ENCODE measurements at regions not wholly inside any gene's neighbourhood (a gene's known extent, or its start where the extent isn't known, plus 50 kb on each side); places are given as distances from the start of the nearest gene placed in this dataset.

DNA sequence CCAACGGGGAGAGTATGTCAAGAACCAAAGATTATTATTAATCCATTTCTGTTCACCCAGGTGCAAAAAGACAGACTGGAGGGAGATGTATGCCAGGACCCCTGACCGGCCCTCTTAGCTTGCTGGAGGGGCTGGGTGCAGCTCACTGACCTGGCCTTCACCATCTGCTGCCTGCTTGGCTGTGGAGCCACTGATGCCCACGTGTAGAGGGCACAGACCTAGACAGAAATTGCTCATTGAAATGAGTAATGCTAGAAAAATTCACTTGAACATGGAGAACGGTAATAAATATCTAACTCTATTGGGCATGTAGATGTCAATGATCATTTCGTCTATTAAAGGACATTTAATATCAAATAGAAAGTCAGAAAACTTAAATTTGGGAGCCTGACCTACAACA, 58.8 kb upstream of the ERCC6L2 start:
- no peak overlapping the region for H3K27ac ChIP-seq
- no peaks in the 10 kb centered on the region for H3K9me3 ChIP-seq
- H3K27me3 ChIP-seq, result no peaks in the 10 kb centered on the region
- H3K4me1 ChIP-seq, result no peaks in the 10 kb centered on the region
- no peaks in the 10 kb centered on the region for H3K36me3 ChIP-seq
- intact Hi-C loops (cut with DNase I), result no loop called here
- DNase-seq (no peak), ATAC-seq (no peak)
- TF ChIP-seq CTCF (IDR thresholded peaks at IDR 0.05), result no peak
- no peak overlapping the region for H3K4me3 ChIP-seq

- H3K36me3 ChIP-seq, result no peaks in the 10 kb centered on the region
- DNase-seq (no peak), ATAC-seq (no peak)
- H3K27me3 ChIP-seq, result no peaks in the 10 kb centered on the region
- no peak for TF ChIP-seq CTCF (IDR thresholded peaks at IDR 0.05)
- no peaks in the 10 kb centered on the region for H3K4me1 ChIP-seq
- intact Hi-C loops (cut with DNase I), result no loop called here
- no peaks in the 10 kb centered on the region for H3K9me3 ChIP-seq
- H3K27ac ChIP-seq, result no peak overlapping the region
- no peak overlapping the region for H3K4me3 ChIP-seq
These were observed 59.5 kb upstream of the ERCC6L2 start for GRCh38 chr9:95815961-95816360.

- ATAC-seq, result no peak
- DNase-seq, result no peak
- Histone ChIP-seq H3K9me3 (no peaks in the 10 kb centered on the region), H3K27ac (no peak overlapping the region), H3K4me1 (no peaks in the 10 kb centered on the region), H3K36me3 (no peaks in the 10 kb centered on the region), H3K4me3 (no peak overlapping the region), H3K27me3 (no peaks in the 10 kb centered on the region)
- no peak for TF ChIP-seq CTCF (IDR thresholded peaks at IDR 0.05)
- intact Hi-C loops (cut with DNase I), result no loop called here
These were observed 60.4 kb upstream of the ERCC6L2 start for GRCh38 chr9:95815133-95815532.

DNA sequence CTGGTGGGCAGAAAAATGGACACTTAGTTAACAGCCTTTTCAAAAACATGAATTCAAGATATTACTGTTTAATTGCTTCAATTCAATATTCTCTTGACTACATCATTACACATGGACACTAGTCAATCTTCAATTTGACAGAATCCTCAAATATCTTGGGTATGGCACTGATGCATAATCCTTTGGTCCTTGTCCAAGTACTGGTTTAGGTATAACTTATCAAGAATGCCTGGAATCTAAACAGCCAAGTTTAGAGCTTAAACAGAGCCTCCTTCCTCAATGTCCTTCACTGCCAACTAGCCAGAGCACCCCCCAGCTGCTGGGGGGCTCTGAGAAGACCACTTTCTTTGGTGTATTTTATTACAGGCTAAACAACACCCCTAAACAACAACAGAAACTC, 61.6 kb upstream of the ERCC6L2 start:
- H3K4me1 ChIP-seq, result no peaks in the 10 kb centered on the region
- intact Hi-C loops (cut with DNase I), result no loop called here
- DNase-seq (no peak), ATAC-seq (no peak)
- TF ChIP-seq CTCF (IDR thresholded peaks at IDR 0.05), result no peak
- H3K9me3 ChIP-seq, result no peaks in the 10 kb centered on the region
- no peaks in the 10 kb centered on the region for H3K36me3 ChIP-seq
- H3K4me3 ChIP-seq, result no peak overlapping the region
- no peaks in the 10 kb centered on the region for H3K27me3 ChIP-seq
- H3K27ac ChIP-seq, result no peak overlapping the region

DNA sequence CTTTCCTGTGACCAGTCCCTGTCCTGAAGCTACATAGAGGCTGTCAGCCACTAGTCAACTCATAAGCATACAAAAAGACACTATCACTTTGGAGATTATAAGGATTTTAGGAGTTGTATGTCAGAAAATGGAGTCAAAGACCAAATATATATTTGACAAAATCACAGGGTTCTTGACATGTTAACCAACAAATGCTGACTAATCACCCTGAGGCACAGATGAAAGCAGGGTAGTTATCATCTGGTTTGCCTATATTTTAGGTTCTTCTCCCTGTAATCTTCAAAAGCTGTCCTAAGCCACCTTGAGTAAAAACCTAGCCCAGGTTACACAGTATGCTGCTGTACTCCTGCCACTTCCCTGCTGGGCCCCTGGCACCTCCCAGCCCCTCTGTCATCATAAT, 64.7 kb upstream of the ERCC6L2 start:
- intact Hi-C loops (cut with DNase I), result no loop called here
- Histone ChIP-seq H3K27me3 (no peaks in the 10 kb centered on the region), H3K4me1 (peaks cover 0 to 3% of the 10 kb centered on the region in 2 donors), H3K36me3 (no peaks in the 10 kb centered on the region), H3K27ac (no peak overlapping the region), H3K9me3 (no peaks in the 10 kb centered on the region), H3K4me3 (no peak overlapping the region)
- ATAC-seq (no peak), DNase-seq (no peak)
- no peak for TF ChIP-seq CTCF (IDR thresholded peaks at IDR 0.05)
